Sigmoid colon (tissue), 6 donors: ENCODE measurements at regions not wholly inside any gene's neighbourhood (a gene's known extent, or its start where the extent isn't known, plus 50 kb on each side); places are given as distances from the start of the nearest gene placed in this dataset.

ENCODE experiments used
- DNase-seq: peaks from one replicate; pipeline ENCODE4 v3.0.0-alpha.2; 2019
- H3K27ac ChIP-seq, 4 donors: fragments of 200-600 bp; sonication (generic); one replicate each; pipeline ENCODE4 v1.5.1; 2016 to 2019; ENCODE audit warnings: mild to moderate bottlenecking in 1 of 4
- H3K27me3 ChIP-seq, 3 donors: fragments of 200-600 bp; sonication (generic); one replicate each; pipeline ENCODE4 v1.5.1; 2019; ENCODE audit warnings: mild to moderate bottlenecking in 1 of 3
- H3K36me3 ChIP-seq, 4 donors: fragments of 200-600 bp; sonication (generic); one replicate each; pipeline ENCODE4 v1.5.1; 2016 to 2019
- H3K4me1 ChIP-seq, 4 donors: fragments of 200-600 bp; sonication (generic); one replicate each; pipeline ENCODE4 v1.5.1; 2017 to 2019
- H3K4me3 ChIP-seq, 4 donors: fragments of 200-600 bp; sonication (generic); one replicate each; pipeline ENCODE4 v1.5.1; 2017 to 2019; ENCODE audit warnings: mild to moderate bottlenecking in 2 of 4, moderate library complexity in 1 of 4
- H3K9me3 ChIP-seq, 4 donors: fragments of 200-600 bp in 3 of 4; sonication (generic) in 3 of 4; one replicate each; pipeline versions ENCODE4 v1.5.1 to v1.6.1; 2013 to 2019
- EP300 ChIP-seq, 4 donors: sonication (generic); formaldehyde crosslinking; IDR thresholded peaks; one replicate each; pipeline ENCODE4 v1.6.1; 2017; ENCODE audit warnings: antibody characterized with exemption in 4 of 4
- POLR2A ChIP-seq, 2 donors: fragments of 450-650 bp; IDR thresholded peaks; one replicate each; pipeline ENCODE4 v1.6.1; 2016; ENCODE audit warnings: antibody characterized with exemption in 2 of 2, mild to moderate bottlenecking in 2 of 2, moderate library complexity in 2 of 2
- POLR2AphosphoS5 ChIP-seq, 4 donors: sonication (generic); formaldehyde crosslinking; IDR thresholded peaks; one replicate each; pipeline ENCODE4 v1.6.1; 2017; ENCODE audit warnings: antibody characterized with exemption in 4 of 4
- WGBS, 2 donors: extraction: QIAGEN DNeasy Blood & Tissue Kit; methylation state at CpG; one replicate each; pipeline ENCODE4 v1.1.7; 2013; 5-methylcytosine and 5-hydroxymethylcytosine counted together
- intact Hi-C: fragments of 100-400 bp; cut with DNase I; formaldehyde crosslinking; loops from one replicate; pipeline ENCODE4 v1.15.1; 2023
- TF ChIP-seq, protein P1 (sequence below), 4 experiments: fragments of 450-650 bp in 3 of 4; fragments of 200-600 bp in 1 of 4; IDR thresholded peaks; one replicate each; pipeline ENCODE4 v1.5.1; 2016 to 2019; ENCODE audit warnings: antibody characterized with exemption in 4 of 4, mild to moderate bottlenecking in 3 of 4, moderate library complexity in 2 of 4
- donor health status: healthy with polysubstance abuse.
- donor health status: healthy.

DNA sequence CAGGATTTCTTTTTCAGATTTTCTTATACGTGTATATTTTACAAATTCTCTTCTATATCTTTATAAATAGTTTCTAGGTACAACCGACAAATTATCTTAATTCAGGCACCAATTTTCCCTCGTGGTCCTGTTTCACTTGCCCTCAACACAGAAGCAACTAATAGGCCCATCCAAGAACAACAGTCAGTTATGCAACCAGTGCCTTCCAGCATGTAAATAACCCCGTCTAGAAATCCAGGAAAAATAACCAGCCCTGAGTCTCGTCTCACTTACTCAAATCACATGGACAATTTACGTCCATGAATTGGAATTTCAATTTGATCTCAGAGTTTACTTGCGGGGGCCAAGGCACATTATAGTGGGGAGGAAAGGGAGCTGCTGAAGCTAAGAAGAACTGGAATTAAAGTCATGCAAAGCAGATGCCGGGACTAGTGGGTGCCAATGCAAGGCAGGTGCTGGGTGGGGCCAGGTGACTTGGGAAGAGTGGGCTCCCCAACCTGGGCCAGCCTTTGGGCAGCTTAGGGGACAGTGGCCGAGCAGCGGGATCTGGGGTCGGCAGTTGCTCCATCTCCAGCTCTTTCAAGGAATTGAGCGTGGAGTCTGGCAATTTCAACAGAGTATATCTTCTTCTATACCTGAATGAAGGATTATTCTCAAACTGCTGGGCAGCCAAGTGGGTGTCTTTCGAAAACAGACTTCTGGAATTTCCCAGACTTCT, 121.7 kb downstream of the EDN3 start:
- no peaks in the 10 kb centered on the region for H3K4me1 ChIP-seq
- no peak overlapping the region for H3K27ac ChIP-seq
- H3K36me3 ChIP-seq, result no peaks in the 10 kb centered on the region
- intact Hi-C loops, result no loop called here
- no peak overlapping the region for H3K4me3 ChIP-seq
- WGBS, 2 donors, result 80 to 83% methylated on average over 13 of the region's 13 CpGs
- DNase-seq, result peak; percentile 51
- H3K27me3 ChIP-seq, result peaks cover 0 to 8% (median 0%) of the 10 kb centered on the region in 3 donors
- TF ChIP-seq POLR2AphosphoS5 (IDR thresholded peaks at IDR 0.05) (no peak), EP300 (IDR thresholded peaks at IDR 0.05) (no peak), POLR2A (IDR thresholded peaks at IDR 0.05) (no peak)
- TF ChIP-seq, protein P1, sequence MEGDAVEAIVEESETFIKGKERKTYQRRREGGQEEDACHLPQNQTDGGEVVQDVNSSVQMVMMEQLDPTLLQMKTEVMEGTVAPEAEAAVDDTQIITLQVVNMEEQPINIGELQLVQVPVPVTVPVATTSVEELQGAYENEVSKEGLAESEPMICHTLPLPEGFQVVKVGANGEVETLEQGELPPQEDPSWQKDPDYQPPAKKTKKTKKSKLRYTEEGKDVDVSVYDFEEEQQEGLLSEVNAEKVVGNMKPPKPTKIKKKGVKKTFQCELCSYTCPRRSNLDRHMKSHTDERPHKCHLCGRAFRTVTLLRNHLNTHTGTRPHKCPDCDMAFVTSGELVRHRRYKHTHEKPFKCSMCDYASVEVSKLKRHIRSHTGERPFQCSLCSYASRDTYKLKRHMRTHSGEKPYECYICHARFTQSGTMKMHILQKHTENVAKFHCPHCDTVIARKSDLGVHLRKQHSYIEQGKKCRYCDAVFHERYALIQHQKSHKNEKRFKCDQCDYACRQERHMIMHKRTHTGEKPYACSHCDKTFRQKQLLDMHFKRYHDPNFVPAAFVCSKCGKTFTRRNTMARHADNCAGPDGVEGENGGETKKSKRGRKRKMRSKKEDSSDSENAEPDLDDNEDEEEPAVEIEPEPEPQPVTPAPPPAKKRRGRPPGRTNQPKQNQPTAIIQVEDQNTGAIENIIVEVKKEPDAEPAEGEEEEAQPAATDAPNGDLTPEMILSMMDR (IDR thresholded peaks at IDR 0.05), result no peak
- no peaks in the 10 kb centered on the region for H3K9me3 ChIP-seq

DNA sequence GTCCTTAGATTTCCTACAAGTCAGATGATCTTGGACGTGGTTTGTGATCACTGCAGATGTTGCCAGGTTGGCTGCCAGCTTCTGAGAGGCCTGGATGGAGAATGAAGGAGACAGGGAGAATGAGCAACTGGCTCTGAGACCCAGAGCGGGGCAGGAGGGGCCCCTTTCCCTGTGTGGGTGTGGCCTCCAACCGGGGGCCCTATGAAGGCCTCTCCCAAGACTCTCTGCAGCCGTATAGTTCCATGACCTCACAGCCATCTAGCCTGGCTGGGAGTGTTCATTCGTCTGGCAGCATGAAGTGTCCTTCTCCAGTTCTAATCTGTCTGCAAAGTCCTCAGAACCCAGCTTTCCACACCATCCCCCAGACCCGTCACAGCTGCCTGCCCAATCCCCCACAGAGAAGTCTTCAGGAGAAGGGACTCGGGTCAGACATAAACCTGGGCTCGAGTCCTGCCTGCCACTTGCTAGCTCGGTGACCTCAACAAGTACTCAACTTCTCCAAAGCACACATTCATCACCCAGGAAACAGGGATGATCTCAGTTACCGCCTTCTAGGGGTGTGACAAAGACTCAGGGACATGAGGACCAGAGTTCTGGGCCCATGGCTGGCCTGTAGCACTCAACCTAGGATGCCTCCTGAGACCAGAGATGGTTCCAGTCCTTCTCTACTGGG, 122.6 kb downstream of the EDN3 start:
- Histone ChIP-seq H3K9me3 (no peaks in the 10 kb centered on the region), H3K27ac (no peak overlapping the region), H3K27me3 (peaks cover 0 to 8% (median 0%) of the 10 kb centered on the region in 3 donors), H3K36me3 (no peaks in the 10 kb centered on the region), H3K4me3 (no peak overlapping the region), H3K4me1 (no peaks in the 10 kb centered on the region)
- TF ChIP-seq, protein P1 (IDR thresholded peaks at IDR 0.05), result no peak
- TF ChIP-seq EP300 (IDR thresholded peaks at IDR 0.05) (no peak), POLR2AphosphoS5 (IDR thresholded peaks at IDR 0.05) (no peak), POLR2A (IDR thresholded peaks at IDR 0.05) (no peak)
- intact Hi-C loops, result no loop called here
- peak; percentile 43 for DNase-seq
- 57 to 69% methylated on average over 10 of the region's 10 CpGs for WGBS, 2 donors

DNA sequence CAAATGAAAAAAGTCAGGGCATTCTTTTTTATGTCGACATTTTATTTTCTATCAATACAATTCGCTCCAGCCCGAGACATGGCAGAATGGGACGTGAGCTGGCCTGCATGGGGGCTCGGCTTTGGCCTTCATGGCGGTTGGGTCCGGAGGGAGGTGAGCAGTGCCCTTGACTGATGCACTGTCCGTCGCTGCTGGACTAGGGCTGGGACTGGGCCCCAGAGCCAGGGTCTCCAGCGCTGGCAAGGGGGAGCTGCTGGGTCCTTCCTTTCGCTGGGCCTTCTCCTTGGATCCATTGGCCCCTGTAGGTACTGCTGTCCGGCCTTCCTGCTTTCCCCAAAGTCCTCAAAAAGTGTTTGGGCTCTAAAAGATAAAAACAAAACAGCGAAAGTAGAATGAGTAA, 124.6 kb downstream of the EDN3 start:
- 85 to 93% methylated on average over 13 of the region's 13 CpGs for WGBS, 2 donors
- Histone ChIP-seq H3K36me3 (no peaks in the 10 kb centered on the region), H3K27me3 (no peaks in the 10 kb centered on the region), H3K4me1 (no peaks in the 10 kb centered on the region), H3K4me3 (no peak overlapping the region), H3K27ac (no peak overlapping the region), H3K9me3 (no peaks in the 10 kb centered on the region)
- DNase-seq, result no peak
- intact Hi-C loops, result no loop called here
- TF ChIP-seq POLR2A (IDR thresholded peaks at IDR 0.05), result no peak
- TF ChIP-seq POLR2AphosphoS5 (IDR thresholded peaks at IDR 0.05), result no peak
- TF ChIP-seq, protein P1 (IDR thresholded peaks at IDR 0.05), result no peak
- TF ChIP-seq EP300 (IDR thresholded peaks at IDR 0.05), result no peak

DNA sequence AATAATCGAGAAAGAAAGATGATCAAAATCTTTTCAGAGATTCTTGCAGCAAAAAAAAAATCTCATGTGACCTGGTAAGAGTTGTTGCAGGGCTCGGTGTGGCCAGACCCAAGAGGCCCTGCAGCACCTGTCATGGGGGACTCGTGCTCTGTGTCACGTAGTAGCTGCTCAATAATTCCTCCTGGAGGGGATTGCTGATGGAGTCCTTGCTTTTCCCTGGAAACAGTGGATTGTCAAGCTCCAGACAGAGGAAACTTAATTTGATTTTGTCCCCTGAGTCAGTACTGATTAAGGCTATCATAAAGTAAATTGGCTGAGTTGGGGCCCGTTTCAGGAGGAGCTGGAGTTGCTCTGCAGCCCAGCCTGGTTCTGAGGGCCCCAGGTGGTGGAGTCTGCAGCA, 125.2 kb downstream of the EDN3 start:
- Histone ChIP-seq H3K36me3 (no peaks in the 10 kb centered on the region), H3K27me3 (no peaks in the 10 kb centered on the region), H3K4me1 (no peaks in the 10 kb centered on the region), H3K4me3 (no peak overlapping the region), H3K27ac (no peak overlapping the region), H3K9me3 (no peaks in the 10 kb centered on the region)
- intact Hi-C loops, result no loop called here
- DNase-seq, result no peak
- TF ChIP-seq, protein P1 (IDR thresholded peaks at IDR 0.05), result no peak
- no peak for TF ChIP-seq POLR2AphosphoS5 (IDR thresholded peaks at IDR 0.05)
- no peak for TF ChIP-seq EP300 (IDR thresholded peaks at IDR 0.05)
- no peak for TF ChIP-seq POLR2A (IDR thresholded peaks at IDR 0.05)
- WGBS, 2 donors, result 84 to 86% methylated on average over 5 of the region's 5 CpGs
